Activated T-cell treated with anti-CD3 and anti-CD28 coated beads for 1 hour (primary cell): ENCODE measurements at regions not wholly inside any gene's neighbourhood (a gene's known extent, or its start where the extent isn't known, plus 50 kb on each side); places are given as distances from the start of the nearest gene placed in this dataset.
"Not testable (repeated sequence)": the region's sequence is repeated elsewhere in the genome, so short reads cannot be mapped to it uniquely, and the experiment has no call there.

Experiments
- DNase-seq: peaks from one replicate; pipeline ENCODE4 v3.0.0-alpha.2; 2020; ENCODE audit warnings: low read depth

- DNase-seq: no peak
These were observed 157.5 kb upstream of the ATF7IP start for GRCh38 chr12:14207905-14208551.

- no peak for DNase-seq
These were observed 153.5 kb upstream of the ATF7IP start for GRCh38 chr12:14211947-14212387.

- no peak for DNase-seq
These were observed 151.9 kb upstream of the ATF7IP start for GRCh38 chr12:14213542-14213941.

GRCh38 chr12:14214495-14214894, 151.0 kb upstream of the ATF7IP start:
- no peak for DNase-seq

- DNase-seq: not testable (repeated sequence)
These were observed 149.5 kb upstream of the ATF7IP start for GRCh38 chr12:14215949-14216348.

- no peak for DNase-seq
These were observed 148.8 kb upstream of the ATF7IP start for GRCh38 chr12:14216405-14217294.

- DNase-seq: no peak
These were observed 146.3 kb upstream of the ATF7IP start for GRCh38 chr12:14219156-14219555.

- DNase-seq: not testable (repeated sequence)
These were observed 145.8 kb upstream of the ATF7IP start for GRCh38 chr12:14219670-14220069.

- no peak for DNase-seq
These were observed 140.4 kb upstream of the ATF7IP start for GRCh38 chr12:14225064-14225463.

GRCh38 chr12:14235176-14235575, 130.3 kb upstream of the ATF7IP start:
- not testable (repeated sequence) for DNase-seq

- DNase-seq: not testable (repeated sequence)
These were observed 128.8 kb upstream of the ATF7IP start for GRCh38 chr12:14236641-14237040.

GRCh38 chr12:14238221-14238792, 127.2 kb upstream of the ATF7IP start:
- DNase-seq: no peak

GRCh38 chr12:14239350-14239934, 126.0 kb upstream of the ATF7IP start:
- no peak for DNase-seq

GRCh38 chr12:14239935-14240872, 125.3 kb upstream of the ATF7IP start:
- DNase-seq: no peak

- no peak for DNase-seq
These were observed 124.6 kb upstream of the ATF7IP start for GRCh38 chr12:14240873-14241220.

- DNase-seq: not testable (repeated sequence)
These were observed 122.7 kb upstream of the ATF7IP start for GRCh38 chr12:14242825-14243224.

- DNase-seq: no peak
These were observed 121.5 kb upstream of the ATF7IP start for GRCh38 chr12:14243941-14244340.

- DNase-seq: no peak
These were observed 120.4 kb upstream of the ATF7IP start for GRCh38 chr12:14244876-14245669.

- no peak for DNase-seq
These were observed 118.3 kb upstream of the ATF7IP start for GRCh38 chr12:14247166-14247565.

- DNase-seq: no peak
These were observed 116.1 kb upstream of the ATF7IP start for GRCh38 chr12:14249368-14249767.

GRCh38 chr12:14252697-14253096, 112.8 kb upstream of the ATF7IP start:
- DNase-seq: no peak
